C4-2B (cell line): ENCODE measurements at regions not wholly inside any gene's neighbourhood (a gene's known extent, or its start where the extent isn't known, plus 50 kb on each side); places are given as distances from the start of the nearest gene placed in this dataset.

Source experiments
- H3K27ac ChIP-seq: fragments of 450-650 bp; 2 replicates; pipeline ENCODE4 v1.5.1; 2017
- ZFX ChIP-seq: fragments of 450-650 bp; IDR thresholded peaks from 2 replicates; pipeline ENCODE4 v1.6.1; 2017
- TF ChIP-seq, protein P1 (sequence below): fragments of 450-650 bp; conservative IDR thresholded peaks from 2 replicates; pipeline ENCODE4 v1.5.1; 2017; ENCODE audit warnings: mild to moderate bottlenecking

DNA sequence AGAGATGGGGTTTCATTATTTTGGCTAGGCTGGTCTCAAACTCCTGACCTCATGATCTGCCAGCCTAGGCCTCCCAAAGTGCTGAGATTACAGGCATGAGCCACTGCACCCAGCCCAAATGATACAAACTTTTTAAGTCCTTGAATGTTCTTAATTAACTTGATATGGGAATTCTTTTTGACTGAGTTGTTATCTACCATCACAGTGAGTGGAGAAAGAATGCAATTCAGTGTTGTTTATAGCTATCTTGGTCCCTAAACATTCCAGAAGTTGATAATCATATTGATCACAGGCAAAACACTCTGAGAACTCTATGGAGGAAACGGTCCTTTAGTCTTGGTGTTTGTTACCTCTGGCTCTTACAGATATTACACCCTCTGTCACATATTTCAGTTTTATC is 1072.5 kb downstream of the SUCLG1 start:
- H3K27ac ChIP-seq, result no peak overlapping the region
- no peak for TF ChIP-seq ZFX
- TF ChIP-seq, protein P1, sequence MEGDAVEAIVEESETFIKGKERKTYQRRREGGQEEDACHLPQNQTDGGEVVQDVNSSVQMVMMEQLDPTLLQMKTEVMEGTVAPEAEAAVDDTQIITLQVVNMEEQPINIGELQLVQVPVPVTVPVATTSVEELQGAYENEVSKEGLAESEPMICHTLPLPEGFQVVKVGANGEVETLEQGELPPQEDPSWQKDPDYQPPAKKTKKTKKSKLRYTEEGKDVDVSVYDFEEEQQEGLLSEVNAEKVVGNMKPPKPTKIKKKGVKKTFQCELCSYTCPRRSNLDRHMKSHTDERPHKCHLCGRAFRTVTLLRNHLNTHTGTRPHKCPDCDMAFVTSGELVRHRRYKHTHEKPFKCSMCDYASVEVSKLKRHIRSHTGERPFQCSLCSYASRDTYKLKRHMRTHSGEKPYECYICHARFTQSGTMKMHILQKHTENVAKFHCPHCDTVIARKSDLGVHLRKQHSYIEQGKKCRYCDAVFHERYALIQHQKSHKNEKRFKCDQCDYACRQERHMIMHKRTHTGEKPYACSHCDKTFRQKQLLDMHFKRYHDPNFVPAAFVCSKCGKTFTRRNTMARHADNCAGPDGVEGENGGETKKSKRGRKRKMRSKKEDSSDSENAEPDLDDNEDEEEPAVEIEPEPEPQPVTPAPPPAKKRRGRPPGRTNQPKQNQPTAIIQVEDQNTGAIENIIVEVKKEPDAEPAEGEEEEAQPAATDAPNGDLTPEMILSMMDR, result no peak

DNA sequence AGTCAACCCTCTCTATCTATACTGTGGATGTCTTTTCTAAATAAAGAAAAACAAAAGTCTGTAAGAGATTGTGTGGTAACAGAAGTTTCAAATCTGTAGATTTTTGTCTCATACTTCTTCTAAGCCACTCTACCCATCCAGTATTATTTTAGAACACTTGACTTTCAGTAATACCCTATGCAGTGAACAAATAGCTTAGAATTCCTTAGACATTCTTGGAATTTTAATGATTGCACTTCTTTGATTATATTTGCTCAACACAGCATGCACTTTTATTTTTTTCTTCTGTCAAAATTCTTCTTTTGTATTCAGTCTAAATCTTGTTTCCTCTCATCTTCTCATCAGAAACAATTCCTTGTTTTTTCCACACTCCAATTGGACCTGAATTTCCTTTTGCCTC is 1080.2 kb downstream of the SUCLG1 start:
- no peak overlapping the region for H3K27ac ChIP-seq
- no peak for TF ChIP-seq ZFX
- TF ChIP-seq, protein P1, result no peak

DNA sequence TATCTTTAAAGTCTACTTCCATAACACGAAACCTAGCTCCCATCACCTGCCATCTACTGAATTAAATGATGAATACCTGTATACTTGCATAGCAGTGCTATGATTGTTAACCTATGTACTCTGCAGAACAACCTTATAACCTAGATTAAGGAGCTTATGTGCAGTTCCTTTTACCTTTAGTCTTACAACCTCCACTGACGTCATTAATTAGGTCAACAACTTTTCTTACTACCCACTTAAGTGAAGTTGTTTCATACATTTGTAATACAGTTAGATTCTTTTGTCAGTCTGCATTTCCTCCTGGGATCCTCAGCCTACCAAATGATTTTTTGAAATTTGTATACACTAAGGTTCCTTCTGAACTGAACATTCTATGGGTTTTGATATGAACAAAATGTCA is 1082.3 kb downstream of the SUCLG1 start:
- TF ChIP-seq ZFX, result no peak
- TF ChIP-seq, protein P1, result no peak

DNA sequence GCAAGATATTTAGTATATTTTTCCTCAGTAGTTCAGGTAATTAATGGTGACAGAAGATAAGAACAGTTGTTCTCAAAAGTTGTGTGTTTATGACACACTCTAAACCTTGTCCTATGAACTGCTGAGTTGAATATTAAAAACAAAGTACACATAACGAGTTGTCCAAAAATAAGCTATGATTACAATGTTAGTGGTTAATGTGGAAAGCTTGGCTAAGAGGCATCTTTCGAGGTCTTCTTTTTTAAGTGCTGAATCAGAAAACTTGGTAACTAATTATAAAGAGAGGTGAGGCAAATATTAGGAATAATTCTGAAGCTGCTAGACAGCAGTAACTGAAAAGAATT is 1088.7 kb downstream of the SUCLG1 start:
- TF ChIP-seq, protein P1, result no peak
- no peak for TF ChIP-seq ZFX
- no peak overlapping the region for H3K27ac ChIP-seq

More for the DNA sequence above, 1082.3 kb downstream of the SUCLG1 start:
- H3K27ac ChIP-seq, result no peak overlapping the region

DNA sequence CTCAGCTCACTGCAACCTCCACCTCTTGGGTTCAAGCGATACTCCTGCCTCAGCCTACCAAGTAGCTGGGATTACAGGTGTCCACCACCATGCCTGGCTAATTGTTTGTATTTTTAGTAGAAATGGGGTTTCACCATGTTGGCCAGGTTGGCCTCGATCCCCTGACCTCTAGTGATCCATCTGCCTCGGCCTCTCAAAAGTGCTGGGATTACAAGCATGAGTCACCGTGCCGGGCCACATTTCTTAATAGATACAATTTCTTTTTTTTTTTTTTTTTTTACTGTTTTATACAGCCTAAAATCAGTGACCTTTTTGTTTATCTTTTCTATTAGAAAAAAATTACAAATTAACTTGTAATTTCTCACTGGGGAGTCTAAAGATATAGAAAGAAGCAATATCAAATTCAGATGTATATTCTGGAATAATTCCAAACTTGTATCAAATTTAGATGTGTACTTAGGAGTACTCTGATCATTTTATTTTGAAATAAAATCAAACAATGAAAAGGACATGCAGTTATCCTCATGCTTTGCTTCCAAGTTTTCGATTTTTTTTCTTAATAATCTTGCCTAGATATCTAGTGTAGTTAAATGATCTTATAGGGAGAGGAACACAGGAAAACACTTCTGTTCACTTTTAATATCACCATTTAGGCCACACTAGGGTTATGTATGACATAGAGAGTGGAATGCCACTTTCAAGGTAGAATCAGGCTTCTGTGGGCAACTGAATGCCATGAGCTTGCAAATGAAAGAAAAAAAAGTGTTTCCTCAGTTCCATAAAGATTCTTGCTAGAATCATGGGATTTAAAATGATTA is 1089.3 kb downstream of the SUCLG1 start:
- H3K27ac ChIP-seq, result peak overlapping the region; percentile 62
- TF ChIP-seq ZFX, result no peak
- TF ChIP-seq, protein P1, result no peak

DNA sequence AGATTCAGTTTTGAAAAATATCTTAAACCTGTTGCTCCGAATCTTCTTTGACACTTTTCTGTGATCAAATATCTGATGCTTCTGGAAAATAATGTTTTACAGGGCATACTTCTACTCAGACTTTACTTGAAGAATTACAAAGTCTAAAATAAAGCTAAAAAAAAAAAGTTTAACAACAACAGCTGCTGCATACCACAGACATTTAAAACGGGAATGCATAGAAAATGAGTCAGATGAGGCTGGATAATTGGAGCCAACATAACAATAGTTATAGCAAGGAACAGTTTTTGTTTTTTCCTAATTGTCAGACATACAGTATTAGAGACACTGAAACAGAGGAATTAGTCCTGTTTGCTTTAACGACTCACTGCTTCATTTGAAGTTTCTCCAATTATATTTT is 1090.2 kb downstream of the SUCLG1 start:
- no peak overlapping the region for H3K27ac ChIP-seq
- TF ChIP-seq ZFX, result no peak
- TF ChIP-seq, protein P1, result no peak

DNA sequence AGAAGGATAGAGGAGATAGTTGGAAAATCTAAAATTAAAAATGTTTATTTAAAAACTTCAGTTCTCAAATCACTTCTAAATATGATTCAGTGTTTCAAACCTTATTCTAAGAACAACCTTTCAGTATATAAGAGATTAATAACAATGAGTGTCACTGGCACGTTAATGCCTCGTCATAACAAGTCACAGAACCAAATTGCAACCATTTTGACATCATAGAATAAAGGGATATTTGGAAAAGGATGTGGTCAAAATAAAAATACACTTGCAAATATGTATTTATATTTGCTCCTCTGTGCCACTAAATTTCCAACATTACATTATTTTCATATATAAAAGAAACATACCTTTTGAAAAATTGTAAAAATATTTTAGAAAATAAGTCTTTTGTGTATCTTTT is 1090.6 kb downstream of the SUCLG1 start:
- no peak overlapping the region for H3K27ac ChIP-seq
- TF ChIP-seq, protein P1, result no peak
- TF ChIP-seq ZFX, result no peak
